AG04450 (cell line): ENCODE measurements at regions not wholly inside any gene's neighbourhood (a gene's known extent, or its start where the extent isn't known, plus 50 kb on each side); places are given as distances from the start of the nearest gene placed in this dataset.
"Not testable (repeated sequence)": the region's sequence is repeated elsewhere in the genome, so short reads cannot be mapped to it uniquely, and the experiment has no call there.

Source experiments
- CTCF ChIA-PET: fragments of 300-600, 350-600 bp; formaldehyde crosslinking; extraction: SDS; loops from one replicate; lab custom pipeline; 2022; ENCODE audit warnings: antibody characterized with exemption, inconsistent platforms; lab: Charles Lee
- POLR2A ChIA-PET: fragments of 350-600 bp; formaldehyde crosslinking; extraction: SDS; loops from one replicate; lab custom pipeline; 2021; ENCODE audit warnings: antibody characterized with exemption, inconsistent platforms; lab: Yijun Ruan, JAX
- DNase-seq: peaks from one replicate; pipeline ENCODE4 v3.0.0-alpha.2; 2011; ENCODE audit warnings: low read depth, low spot score
- H3K27ac ChIP-seq: one replicate; pipeline ENCODE4 v1.5.1; 2012; ENCODE audit warnings: low read depth, low read length, control low read depth
- H3K27me3 ChIP-seq: one replicate; pipeline ENCODE4 v1.6.0; 2012; ENCODE audit warnings: low read length; ENCODE audit not compliant: control insufficient read depth, insufficient read depth
- H3K4me3 ChIP-seq: 2 replicates; pipeline ENCODE4 v1.5.1; 2011; ENCODE audit warnings: mild to moderate bottlenecking, low read depth, low read length, control low read depth
- H3K9me3 ChIP-seq: 2 replicates; pipeline ENCODE4 v1.5.1; 2012; ENCODE audit warnings: low read length; ENCODE audit not compliant: control insufficient read depth, insufficient read depth
- CTCF ChIP-seq: IDR thresholded peaks from 2 replicates; pipeline ENCODE4 v1.5.1; 2011; ENCODE audit warnings: low read depth, low read length, control low read depth, inconsistent platforms

GRCh38 chr6:84871925-84872324 is 107.5 kb upstream of the TBX18 start:
- Histone ChIP-seq H3K27ac (no peak overlapping the region), H3K4me3 (no peak overlapping the region), H3K9me3 (no peaks in the 10 kb centered on the region), H3K27me3 (no peaks in the 10 kb centered on the region)
- TF ChIP-seq CTCF = no peak
- DNase-seq = no peak
- POLR2A ChIA-PET = no interaction called here
- CTCF ChIA-PET = no interaction called here

DNA sequence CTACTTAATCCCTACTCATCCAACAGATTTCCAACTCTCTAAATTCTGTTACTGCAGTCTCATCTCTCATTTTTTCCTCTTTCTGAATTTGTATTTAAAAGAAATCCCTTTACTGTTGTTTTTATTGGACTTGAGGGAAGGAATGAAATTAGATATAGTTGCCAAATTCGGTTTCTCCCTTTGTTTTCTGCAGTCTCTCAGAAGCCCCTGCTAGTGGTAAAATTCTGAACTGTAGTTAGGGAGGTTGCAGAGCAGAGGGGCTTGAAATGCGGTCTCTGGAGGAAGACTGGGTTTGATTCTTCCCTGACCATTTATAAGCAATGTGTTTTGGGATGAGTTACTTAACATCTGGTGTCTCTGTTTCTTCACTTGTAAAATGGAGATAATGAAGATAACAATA is 106.3 kb upstream of the TBX18 start:
- no peak overlapping the region for H3K27ac ChIP-seq
- POLR2A ChIA-PET = no interaction called here
- H3K9me3 ChIP-seq = no peaks in the 10 kb centered on the region
- H3K27me3 ChIP-seq = no peaks in the 10 kb centered on the region
- DNase-seq = no peak
- H3K4me3 ChIP-seq = no peak overlapping the region
- TF ChIP-seq CTCF = no peak
- CTCF ChIA-PET = no interaction called here

- no peak overlapping the region for H3K27ac ChIP-seq
- H3K27me3 ChIP-seq = no peaks in the 10 kb centered on the region
- CTCF ChIA-PET = no interaction called here
- POLR2A ChIA-PET = no interaction called here
- H3K9me3 ChIP-seq = no peaks in the 10 kb centered on the region
- DNase-seq = no peak
- H3K4me3 ChIP-seq = no peak overlapping the region
- TF ChIP-seq CTCF = no peak
Observed at GRCh38 chr6:84868149-84868548, 103.8 kb upstream of the TBX18 start.

DNA sequence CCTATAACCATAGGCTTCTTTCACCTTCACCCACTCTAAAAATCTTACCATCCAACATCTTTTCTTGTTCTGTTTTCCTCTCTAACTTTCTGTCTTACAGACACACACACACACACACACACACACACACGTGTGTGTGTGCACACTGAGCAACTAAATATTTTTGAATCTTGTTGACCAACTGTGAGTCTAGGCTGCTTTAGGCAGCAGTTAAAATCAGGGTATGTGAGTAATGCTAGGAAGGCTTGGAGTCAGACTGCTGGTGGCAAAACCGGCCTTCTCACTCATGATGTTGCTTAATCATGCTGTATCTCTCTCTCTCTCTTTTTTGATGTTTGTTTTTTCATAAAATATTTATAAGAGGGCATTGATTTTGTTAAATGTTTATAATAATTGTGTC is 103.1 kb upstream of the TBX18 start:
- POLR2A ChIA-PET = no interaction called here
- no peaks in the 10 kb centered on the region for H3K27me3 ChIP-seq
- CTCF ChIA-PET = no interaction called here
- no peak overlapping the region for H3K27ac ChIP-seq
- H3K9me3 ChIP-seq = no peaks in the 10 kb centered on the region
- DNase-seq = no peak
- no peak for TF ChIP-seq CTCF
- no peak overlapping the region for H3K4me3 ChIP-seq

- CTCF ChIA-PET = no interaction called here
- Histone ChIP-seq H3K27me3 (no peaks in the 10 kb centered on the region), H3K27ac (no peak overlapping the region), H3K4me3 (no peak overlapping the region), H3K9me3 (no peaks in the 10 kb centered on the region)
- no peak for TF ChIP-seq CTCF
- DNase-seq = no peak
- POLR2A ChIA-PET = no interaction called here
Observed at GRCh38 chr6:84866715-84867114, 102.3 kb upstream of the TBX18 start.

GRCh38 chr6:84865372-84865771 is 101.0 kb upstream of the TBX18 start:
- POLR2A ChIA-PET, H3K27me3 ChIP-seq, H3K9me3 ChIP-seq, CTCF ChIA-PET, H3K4me3 ChIP-seq, H3K27ac ChIP-seq, DNase-seq: not testable (repeated sequence)
